ENCODE measurements at regions not wholly inside any gene's neighbourhood (a gene's known extent, or its start where the extent isn't known, plus 50 kb on each side); places are given as distances from the start of the nearest gene placed in this dataset.

GRCh38 chr7:97293031-97293430 is 175.5 kb downstream of the SDHAF3 start:
- Histone ChIP-seq H3K36me3 (ENCODE audit: insufficient read depth) (no peaks in the 10 kb centered on the region), H4K20me1 (replicated peaks; ENCODE audit: insufficient read depth) (no peaks in the 10 kb centered on the region), H2AFZ (no peak overlapping the region; the same call in 1 of the 2 replicates), H3K9me2 (ENCODE audit: insufficient read depth) (no peaks in the 10 kb centered on the region), H3K27ac (ENCODE audit: low read depth) (no peak overlapping the region), H3K79me2 (replicated peaks; ENCODE audit: insufficient read depth) (no peaks in the 10 kb centered on the region), H3K4me2 (no peak overlapping the region), H3K27me3 (ENCODE audit: insufficient read depth) (no peaks in the 10 kb centered on the region), H3K4me1 (ENCODE audit: insufficient read depth) (no peaks in the 10 kb centered on the region), H3K4me3 (no peak overlapping the region), H3F3A (replicated peaks; ENCODE audit: low read depth) (no peaks in the 10 kb centered on the region)
- H3K4me1 Mint-ChIP-seq = no peaks in the 10 kb centered on the region
- ATAC-seq = no peak
- no peak overlapping the region for H3K4me3 Mint-ChIP-seq
- DNase-seq (ENCODE audit: low spot score) = no peak
- H3K27me3 Mint-ChIP-seq (ENCODE audit: insufficient read depth, low read depth, poor library complexity) = no peaks in the 10 kb centered on the region
- H3K36me3 Mint-ChIP-seq (ENCODE audit: low read depth) = no peaks in the 10 kb centered on the region
- no peak overlapping the region for H3K27ac Mint-ChIP-seq
- TF ChIP-seq, protein P1, sequence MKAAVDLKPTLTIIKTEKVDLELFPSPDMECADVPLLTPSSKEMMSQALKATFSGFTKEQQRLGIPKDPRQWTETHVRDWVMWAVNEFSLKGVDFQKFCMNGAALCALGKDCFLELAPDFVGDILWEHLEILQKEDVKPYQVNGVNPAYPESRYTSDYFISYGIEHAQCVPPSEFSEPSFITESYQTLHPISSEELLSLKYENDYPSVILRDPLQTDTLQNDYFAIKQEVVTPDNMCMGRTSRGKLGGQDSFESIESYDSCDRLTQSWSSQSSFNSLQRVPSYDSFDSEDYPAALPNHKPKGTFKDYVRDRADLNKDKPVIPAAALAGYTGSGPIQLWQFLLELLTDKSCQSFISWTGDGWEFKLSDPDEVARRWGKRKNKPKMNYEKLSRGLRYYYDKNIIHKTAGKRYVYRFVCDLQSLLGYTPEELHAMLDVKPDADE (IDR thresholded peaks at IDR 0.05) = no peak
- TF ChIP-seq NANOG (IDR thresholded peaks at IDR 0.05; ENCODE audit: borderline replicate concordance) = no peak
- TF ChIP-seq EZH2phosphoT487 (IDR thresholded peaks at IDR 0.05; ENCODE audit: unreplicated experiment) = no peak
- TF ChIP-seq, protein P2, sequence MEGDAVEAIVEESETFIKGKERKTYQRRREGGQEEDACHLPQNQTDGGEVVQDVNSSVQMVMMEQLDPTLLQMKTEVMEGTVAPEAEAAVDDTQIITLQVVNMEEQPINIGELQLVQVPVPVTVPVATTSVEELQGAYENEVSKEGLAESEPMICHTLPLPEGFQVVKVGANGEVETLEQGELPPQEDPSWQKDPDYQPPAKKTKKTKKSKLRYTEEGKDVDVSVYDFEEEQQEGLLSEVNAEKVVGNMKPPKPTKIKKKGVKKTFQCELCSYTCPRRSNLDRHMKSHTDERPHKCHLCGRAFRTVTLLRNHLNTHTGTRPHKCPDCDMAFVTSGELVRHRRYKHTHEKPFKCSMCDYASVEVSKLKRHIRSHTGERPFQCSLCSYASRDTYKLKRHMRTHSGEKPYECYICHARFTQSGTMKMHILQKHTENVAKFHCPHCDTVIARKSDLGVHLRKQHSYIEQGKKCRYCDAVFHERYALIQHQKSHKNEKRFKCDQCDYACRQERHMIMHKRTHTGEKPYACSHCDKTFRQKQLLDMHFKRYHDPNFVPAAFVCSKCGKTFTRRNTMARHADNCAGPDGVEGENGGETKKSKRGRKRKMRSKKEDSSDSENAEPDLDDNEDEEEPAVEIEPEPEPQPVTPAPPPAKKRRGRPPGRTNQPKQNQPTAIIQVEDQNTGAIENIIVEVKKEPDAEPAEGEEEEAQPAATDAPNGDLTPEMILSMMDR (conservative IDR thresholded peaks at IDR 0.05; ENCODE audit: low read depth in 2 of 2) = no peak
- no peak for TF ChIP-seq JUNB (IDR thresholded peaks at IDR 0.05; ENCODE audit: unreplicated experiment)
- TF ChIP-seq ZNF331 (CRISPR knock-in tag; IDR thresholded peaks at IDR 0.05; ENCODE audit: low read depth) = no peak
- no peak for TF ChIP-seq EZH2 (IDR thresholded peaks at IDR 0.05; ENCODE audit: low read depth, unreplicated experiment)
- no peak for TF ChIP-seq ZNF462 (CRISPR knock-in tag; IDR thresholded peaks at IDR 0.05)
- TF ChIP-seq CREB1 (CRISPR knock-in tag; IDR thresholded peaks at IDR 0.05; ENCODE audit: low read depth) = no peak
- TF ChIP-seq POLR2AphosphoS5 (IDR thresholded peaks at IDR 0.05; ENCODE audit: low read depth) = no peak
- no peak for TF ChIP-seq REST (IDR thresholded peaks at IDR 0.05; ENCODE audit: unreplicated experiment)
- TF ChIP-seq STAT1 (IDR thresholded peaks at IDR 0.05; ENCODE audit: unreplicated experiment) = no peak
- TF ChIP-seq ZNF114 (CRISPR knock-in tag; IDR thresholded peaks at IDR 0.05) = no peak
- no peaks in the 10 kb centered on the region; the same call in 2 of the 3 replicates for H3K9me3 Mint-ChIP-seq

Data from GM23338 (cell line).